ENCODE measurements at regions not wholly inside any gene's neighbourhood (a gene's known extent, or its start where the extent isn't known, plus 50 kb on each side); places are given as distances from the start of the nearest gene placed in this dataset.
"Not testable (repeated sequence)": the region's sequence is repeated elsewhere in the genome, so short reads cannot be mapped to it uniquely, and the experiment has no call there.

GRCh38 chr5:100026606-100027005 lies 508.6 kb upstream of the FAM174A start:
- no peak for TF ChIP-seq CTCF (IDR thresholded peaks at IDR 0.05; ENCODE audit: insufficient read depth in 1 of 2, low read depth in 1 of 2, low read length in 1 of 2, severe bottlenecking in 1 of 2, unreplicated experiment in 1 of 2)
- CTCF ChIA-PET: no interaction called here
- peaks cover 7% of the 10 kb centered on the region for H3K27me3 Mint-ChIP-seq (ENCODE audit: insufficient read depth, unreplicated experiment)

GRCh38 chr5:100023536-100023935 lies 511.6 kb upstream of the FAM174A start:
- Histone ChIP-seq H3K4me1 (no peaks in the 10 kb centered on the region), H3K4me3 (ENCODE audit: low read depth, low read length) (no peak overlapping the region), H3K36me3 (ENCODE audit: control insufficient read depth, insufficient read depth, low read length) (no peaks in the 10 kb centered on the region), H3K9me3 (no peaks in the 10 kb centered on the region), H3K27me3 (replicated peaks; ENCODE audit: control insufficient read depth, insufficient read depth, low read length) (no peaks in the 10 kb centered on the region)
- no peak for DNase-seq
- no peaks in the 10 kb centered on the region for H3K9me3 Mint-ChIP-seq (ENCODE audit: unreplicated experiment)
- intact Hi-C loops (cut with micrococcal nuclease; ENCODE audit: unreplicated experiment): no loop called here
- no peaks in the 10 kb centered on the region for H3K36me3 Mint-ChIP-seq (ENCODE audit: insufficient read depth, unreplicated experiment)
- BruUV-seq (replicated peaks): no TSS peak
- CTCF ChIA-PET: no interaction called here
- POLR2A ChIA-PET: no interaction called here
- H3K4me1 Mint-ChIP-seq (ENCODE audit: low read depth, unreplicated experiment): no peaks in the 10 kb centered on the region
- H3K27me3 Mint-ChIP-seq (ENCODE audit: insufficient read depth, unreplicated experiment): no peaks in the 10 kb centered on the region
- H3K4me3 Mint-ChIP-seq (ENCODE audit: unreplicated experiment): no peak overlapping the region
- no peak for TF ChIP-seq CTCF (IDR thresholded peaks at IDR 0.05; ENCODE audit: insufficient read depth in 1 of 2, low read depth in 1 of 2, low read length in 1 of 2, severe bottlenecking in 1 of 2, unreplicated experiment in 1 of 2)
- no peak overlapping the region for H3K27ac Mint-ChIP-seq (ENCODE audit: unreplicated experiment)

More at GRCh38 chr5:100026606-100027005, 508.6 kb upstream of the FAM174A start:
- Mint-ChIP-seq H3K4me3 (ENCODE audit: unreplicated experiment) (no peak overlapping the region), H3K4me1 (ENCODE audit: low read depth, unreplicated experiment) (no peaks in the 10 kb centered on the region), H3K9me3 (ENCODE audit: unreplicated experiment) (no peaks in the 10 kb centered on the region), H3K36me3 (ENCODE audit: insufficient read depth, unreplicated experiment) (no peaks in the 10 kb centered on the region), H3K27ac (ENCODE audit: unreplicated experiment) (no peak overlapping the region)
- Histone ChIP-seq H3K27me3 (replicated peaks; ENCODE audit: control insufficient read depth, insufficient read depth, low read length) (no peaks in the 10 kb centered on the region), H3K9me3 (no peaks in the 10 kb centered on the region), H3K4me3 (ENCODE audit: low read depth, low read length) (no peak overlapping the region), H3K4me1 (no peaks in the 10 kb centered on the region), H3K36me3 (ENCODE audit: control insufficient read depth, insufficient read depth, low read length) (no peaks in the 10 kb centered on the region)
- no TSS peak for BruUV-seq (replicated peaks)
- POLR2A ChIA-PET: no interaction called here
- intact Hi-C loops (cut with micrococcal nuclease; ENCODE audit: unreplicated experiment): no loop called here
- no peak for DNase-seq

- no peak for DNase-seq
- BruUV-seq (replicated peaks): no TSS peak
- no peaks in the 10 kb centered on the region for H3K36me3 Mint-ChIP-seq (ENCODE audit: insufficient read depth, unreplicated experiment)
Observed at GRCh38 chr5:100017520-100018262, 517.5 kb upstream of the FAM174A start.

GRCh38 chr5:100013305-100013704 lies 521.9 kb upstream of the FAM174A start:
- H3K36me3 Mint-ChIP-seq (ENCODE audit: insufficient read depth, unreplicated experiment); H3K36me3 ChIP-seq (ENCODE audit: control insufficient read depth, insufficient read depth, low read length); H3K4me1 ChIP-seq; H3K4me1 Mint-ChIP-seq (ENCODE audit: low read depth, unreplicated experiment); H3K27ac Mint-ChIP-seq (ENCODE audit: unreplicated experiment); H3K9me3 ChIP-seq; H3K4me3 ChIP-seq (ENCODE audit: low read depth, low read length); intact Hi-C loops (cut with micrococcal nuclease; ENCODE audit: unreplicated experiment); BruUV-seq (replicated peaks); POLR2A ChIA-PET; DNase-seq; H3K4me3 Mint-ChIP-seq (ENCODE audit: unreplicated experiment); H3K9me3 Mint-ChIP-seq (ENCODE audit: unreplicated experiment); CTCF ChIA-PET; H3K27me3 Mint-ChIP-seq (ENCODE audit: insufficient read depth, unreplicated experiment); H3K27me3 ChIP-seq (replicated peaks; ENCODE audit: control insufficient read depth, insufficient read depth, low read length): not testable (repeated sequence)

More at GRCh38 chr5:100017520-100018262, 517.5 kb upstream of the FAM174A start:
- intact Hi-C loops (cut with micrococcal nuclease; ENCODE audit: unreplicated experiment): no loop called here
- Histone ChIP-seq H3K27me3 (replicated peaks; ENCODE audit: control insufficient read depth, insufficient read depth, low read length) (no peaks in the 10 kb centered on the region), H3K9me3 (no peaks in the 10 kb centered on the region), H3K4me3 (ENCODE audit: low read depth, low read length) (no peak overlapping the region), H3K36me3 (ENCODE audit: control insufficient read depth, insufficient read depth, low read length) (no peaks in the 10 kb centered on the region), H3K4me1 (no peaks in the 10 kb centered on the region)
- CTCF ChIA-PET: no interaction called here
- POLR2A ChIA-PET: no interaction called here
- no peaks in the 10 kb centered on the region for H3K4me1 Mint-ChIP-seq (ENCODE audit: low read depth, unreplicated experiment)
- no peak overlapping the region for H3K27ac Mint-ChIP-seq (ENCODE audit: unreplicated experiment)
- H3K27me3 Mint-ChIP-seq (ENCODE audit: insufficient read depth, unreplicated experiment): no peaks in the 10 kb centered on the region
- no peaks in the 10 kb centered on the region for H3K9me3 Mint-ChIP-seq (ENCODE audit: unreplicated experiment)
- no peak overlapping the region for H3K4me3 Mint-ChIP-seq (ENCODE audit: unreplicated experiment)
- TF ChIP-seq CTCF (IDR thresholded peaks at IDR 0.05; ENCODE audit: insufficient read depth in 1 of 2, low read depth in 1 of 2, low read length in 1 of 2, severe bottlenecking in 1 of 2, unreplicated experiment in 1 of 2): no peak

- H3K4me1 ChIP-seq; intact Hi-C loops (cut with micrococcal nuclease; ENCODE audit: unreplicated experiment); H3K36me3 Mint-ChIP-seq (ENCODE audit: insufficient read depth, unreplicated experiment); H3K27me3 ChIP-seq (replicated peaks; ENCODE audit: control insufficient read depth, insufficient read depth, low read length); H3K36me3 ChIP-seq (ENCODE audit: control insufficient read depth, insufficient read depth, low read length); H3K27me3 Mint-ChIP-seq (ENCODE audit: insufficient read depth, unreplicated experiment); H3K9me3 Mint-ChIP-seq (ENCODE audit: unreplicated experiment); DNase-seq; CTCF ChIA-PET; H3K9me3 ChIP-seq; H3K4me3 ChIP-seq (ENCODE audit: low read depth, low read length); POLR2A ChIA-PET; BruUV-seq (replicated peaks); H3K27ac Mint-ChIP-seq (ENCODE audit: unreplicated experiment); H3K4me3 Mint-ChIP-seq (ENCODE audit: unreplicated experiment); H3K4me1 Mint-ChIP-seq (ENCODE audit: low read depth, unreplicated experiment): not testable (repeated sequence)
Observed at GRCh38 chr5:100011160-100011559, 524.0 kb upstream of the FAM174A start.
